ENCODE measurements at regions not wholly inside any gene's neighbourhood (a gene's known extent, or its start where the extent isn't known, plus 50 kb on each side); places are given as distances from the start of the nearest gene placed in this dataset.
"Not testable (repeated sequence)": the region's sequence is repeated elsewhere in the genome, so short reads cannot be mapped to it uniquely, and the experiment has no call there.

- Histone ChIP-seq H3K9me3 (ENCODE audit: control insufficient read depth, low read depth, low read length) (no peaks in the 10 kb centered on the region), H3K36me3 (ENCODE audit: control insufficient read depth, low read depth, low read length) (no peaks in the 10 kb centered on the region), H3K27ac (ENCODE audit: low read length) (no peak overlapping the region), H3K9ac (ENCODE audit: low read length) (no peak overlapping the region), H3K4me1 (ENCODE audit: control insufficient read depth, low read depth, low read length) (no peaks in the 10 kb centered on the region), H3K27me3 (ENCODE audit: control insufficient read depth, insufficient read depth, low read length) (no peaks in the 10 kb centered on the region), H3K4me3 (ENCODE audit: low read length) (no peak overlapping the region)
Observed at GRCh38 chr16:26840691-26841090, 226.0 kb upstream of the C16orf82 start.

GRCh38 chr16:26856271-26856670 is 210.5 kb upstream of the C16orf82 start:
- no peaks in the 10 kb centered on the region for H3K36me3 ChIP-seq (ENCODE audit: control insufficient read depth, low read depth, low read length)
- H3K4me1 ChIP-seq (ENCODE audit: control insufficient read depth, low read depth, low read length): no peaks in the 10 kb centered on the region
- no peak overlapping the region for H3K27ac ChIP-seq (ENCODE audit: low read length)
- H3K9me3 ChIP-seq (ENCODE audit: control insufficient read depth, low read depth, low read length): no peaks in the 10 kb centered on the region
- H3K4me3 ChIP-seq (ENCODE audit: low read length): no peak overlapping the region
- H3K27me3 ChIP-seq (ENCODE audit: control insufficient read depth, insufficient read depth, low read length): no peaks in the 10 kb centered on the region
- no peak overlapping the region for H3K9ac ChIP-seq (ENCODE audit: low read length)

- no peak overlapping the region for H3K4me3 ChIP-seq (ENCODE audit: low read length)
- H3K36me3 ChIP-seq (ENCODE audit: control insufficient read depth, low read depth, low read length): no peaks in the 10 kb centered on the region
- H3K27me3 ChIP-seq (ENCODE audit: control insufficient read depth, insufficient read depth, low read length): no peaks in the 10 kb centered on the region
- no peak overlapping the region for H3K9ac ChIP-seq (ENCODE audit: low read length)
- no peaks in the 10 kb centered on the region for H3K9me3 ChIP-seq (ENCODE audit: control insufficient read depth, low read depth, low read length)
- H3K4me1 ChIP-seq (ENCODE audit: control insufficient read depth, low read depth, low read length): no peaks in the 10 kb centered on the region
- no peak overlapping the region for H3K27ac ChIP-seq (ENCODE audit: low read length)
Observed at GRCh38 chr16:26856791-26857190, 209.9 kb upstream of the C16orf82 start.

DNA sequence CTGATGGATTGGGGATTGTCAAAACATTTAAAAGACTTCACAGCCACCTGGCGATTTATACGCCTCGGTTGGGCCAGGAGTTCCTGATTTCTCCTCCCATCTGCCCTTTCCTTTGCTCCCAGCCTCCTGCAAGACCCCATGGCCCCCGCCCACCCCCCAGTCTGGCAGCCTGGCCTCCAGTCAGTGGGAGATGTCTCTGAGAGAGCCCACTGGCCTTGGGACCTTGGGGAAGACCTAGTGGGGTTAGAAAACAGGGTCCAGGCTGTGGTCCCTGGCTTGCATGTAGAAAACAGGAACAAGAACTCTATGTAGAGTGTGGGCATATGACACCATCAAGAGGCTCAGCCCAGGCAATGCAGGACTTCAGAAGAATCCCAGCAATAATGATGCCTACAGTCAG is 209.4 kb upstream of the C16orf82 start:
- Histone ChIP-seq H3K9me3 (ENCODE audit: control insufficient read depth, low read depth, low read length) (no peaks in the 10 kb centered on the region), H3K4me1 (ENCODE audit: control insufficient read depth, low read depth, low read length) (no peaks in the 10 kb centered on the region), H3K4me3 (ENCODE audit: low read length) (no peak overlapping the region), H3K9ac (ENCODE audit: low read length) (no peak overlapping the region), H3K27ac (ENCODE audit: low read length) (no peak overlapping the region), H3K36me3 (ENCODE audit: control insufficient read depth, low read depth, low read length) (no peaks in the 10 kb centered on the region), H3K27me3 (ENCODE audit: control insufficient read depth, insufficient read depth, low read length) (no peaks in the 10 kb centered on the region)

DNA sequence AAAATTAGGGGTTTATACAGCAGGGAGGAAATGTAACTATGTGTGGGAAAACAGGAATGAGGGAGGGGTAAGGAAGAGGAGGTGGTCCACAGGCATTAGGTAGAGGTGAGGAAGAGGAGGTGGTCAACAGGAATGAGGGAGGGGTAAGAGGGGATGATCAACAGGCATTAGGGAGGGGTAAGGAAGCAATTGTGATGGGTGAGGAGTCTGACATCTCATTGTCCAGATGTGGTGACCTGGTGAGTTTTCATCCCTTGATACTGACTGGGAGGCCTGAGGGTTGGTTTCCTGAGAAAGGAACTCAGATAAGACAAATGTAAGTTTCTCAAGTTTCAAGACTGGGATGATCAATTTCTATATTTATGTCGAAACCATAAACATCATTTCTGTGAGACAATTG is 206.2 kb upstream of the C16orf82 start:
- H3K27me3 ChIP-seq (ENCODE audit: control insufficient read depth, insufficient read depth, low read length): no peaks in the 10 kb centered on the region
- no peaks in the 10 kb centered on the region for H3K4me1 ChIP-seq (ENCODE audit: control insufficient read depth, low read depth, low read length)
- no peaks in the 10 kb centered on the region for H3K36me3 ChIP-seq (ENCODE audit: control insufficient read depth, low read depth, low read length)
- no peak overlapping the region for H3K27ac ChIP-seq (ENCODE audit: low read length)
- no peaks in the 10 kb centered on the region for H3K9me3 ChIP-seq (ENCODE audit: control insufficient read depth, low read depth, low read length)
- no peak overlapping the region for H3K9ac ChIP-seq (ENCODE audit: low read length)
- no peak overlapping the region for H3K4me3 ChIP-seq (ENCODE audit: low read length)

DNA sequence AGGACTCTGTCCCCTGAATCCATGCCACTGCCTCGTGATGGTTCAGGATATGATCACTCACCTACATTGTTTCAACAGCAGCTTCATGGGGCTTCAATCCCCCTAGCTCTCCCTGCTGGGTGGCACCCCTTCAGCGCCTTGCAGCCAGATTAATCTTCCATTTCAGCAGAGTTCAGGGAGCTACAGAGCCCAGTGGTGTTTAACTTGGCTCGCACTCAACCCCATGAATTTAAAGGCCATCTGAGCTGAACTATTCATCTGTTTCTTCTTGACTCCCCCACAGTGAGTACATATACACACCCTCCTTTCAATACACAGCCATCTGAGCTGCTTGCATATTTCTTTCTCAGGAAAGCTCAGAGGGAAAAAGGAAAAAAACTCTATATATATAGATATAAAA is 202.8 kb upstream of the C16orf82 start:
- no peaks in the 10 kb centered on the region for H3K9me3 ChIP-seq (ENCODE audit: control insufficient read depth, low read depth, low read length)
- no peak overlapping the region for H3K4me3 ChIP-seq (ENCODE audit: low read length)
- H3K27ac ChIP-seq (ENCODE audit: low read length): no peak overlapping the region
- H3K36me3 ChIP-seq (ENCODE audit: control insufficient read depth, low read depth, low read length): no peaks in the 10 kb centered on the region
- H3K9ac ChIP-seq (ENCODE audit: low read length): no peak overlapping the region
- no peaks in the 10 kb centered on the region for H3K4me1 ChIP-seq (ENCODE audit: control insufficient read depth, low read depth, low read length)
- no peaks in the 10 kb centered on the region for H3K27me3 ChIP-seq (ENCODE audit: control insufficient read depth, insufficient read depth, low read length)

DNA sequence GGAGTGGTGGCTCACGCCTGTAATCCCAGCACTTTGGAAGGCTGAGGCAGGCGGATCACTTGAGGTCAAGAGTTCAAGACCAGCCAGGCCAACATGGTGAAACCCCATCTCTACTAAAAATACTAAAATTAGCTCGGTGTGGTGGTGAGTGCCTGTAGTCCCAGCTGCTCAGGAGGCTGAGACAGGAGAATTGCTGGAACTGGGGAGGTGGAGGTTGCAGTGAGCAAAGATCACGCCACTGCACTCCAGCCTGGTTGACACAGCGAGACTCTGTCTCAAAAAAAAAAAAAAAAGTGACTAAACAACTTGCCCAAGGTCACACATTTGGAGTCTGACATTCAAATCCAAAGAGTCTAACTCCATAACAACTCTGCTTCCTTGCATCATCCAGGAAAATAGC is 192.4 kb upstream of the C16orf82 start:
- not testable (repeated sequence) for H3K9ac ChIP-seq (ENCODE audit: low read length); H3K36me3 ChIP-seq (ENCODE audit: control insufficient read depth, low read depth, low read length); H3K9me3 ChIP-seq (ENCODE audit: control insufficient read depth, low read depth, low read length); H3K4me1 ChIP-seq (ENCODE audit: control insufficient read depth, low read depth, low read length); H3K27me3 ChIP-seq (ENCODE audit: control insufficient read depth, insufficient read depth, low read length); H3K4me3 ChIP-seq (ENCODE audit: low read length); H3K27ac ChIP-seq (ENCODE audit: low read length)

DNA sequence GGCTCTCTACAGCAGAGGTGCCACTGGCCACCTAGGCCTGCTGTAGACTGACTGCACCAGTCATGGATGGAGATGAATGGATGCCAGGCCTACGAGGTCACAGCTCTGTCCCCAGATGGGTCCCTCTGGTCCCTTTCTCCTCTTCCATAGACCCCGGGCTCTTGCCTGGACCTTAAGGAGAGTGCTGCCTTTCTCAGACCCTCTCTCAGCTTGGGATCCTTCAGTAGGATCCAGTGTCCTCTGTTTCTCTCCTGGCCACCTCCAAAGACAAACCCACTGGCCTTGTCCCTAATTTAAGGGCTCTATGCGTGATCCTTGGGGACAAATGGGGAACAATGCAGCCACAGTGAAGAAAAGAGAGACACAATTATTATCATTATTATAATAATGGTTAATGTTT is 189.3 kb upstream of the C16orf82 start:
- Histone ChIP-seq H3K4me3 (ENCODE audit: low read length) (no peak overlapping the region), H3K27ac (ENCODE audit: low read length) (no peak overlapping the region), H3K9ac (ENCODE audit: low read length) (no peak overlapping the region), H3K9me3 (ENCODE audit: control insufficient read depth, low read depth, low read length) (no peaks in the 10 kb centered on the region), H3K27me3 (ENCODE audit: control insufficient read depth, insufficient read depth, low read length) (no peaks in the 10 kb centered on the region), H3K36me3 (ENCODE audit: control insufficient read depth, low read depth, low read length) (no peaks in the 10 kb centered on the region), H3K4me1 (ENCODE audit: control insufficient read depth, low read depth, low read length) (no peaks in the 10 kb centered on the region)

GRCh38 chr16:26885674-26886073 is 181.1 kb upstream of the C16orf82 start:
- Histone ChIP-seq H3K9ac (ENCODE audit: low read length) (no peak overlapping the region), H3K27me3 (ENCODE audit: control insufficient read depth, insufficient read depth, low read length) (no peaks in the 10 kb centered on the region), H3K27ac (ENCODE audit: low read length) (no peak overlapping the region), H3K4me3 (ENCODE audit: low read length) (no peak overlapping the region), H3K9me3 (ENCODE audit: control insufficient read depth, low read depth, low read length) (peaks cover 4% of the 10 kb centered on the region), H3K36me3 (ENCODE audit: control insufficient read depth, low read depth, low read length) (no peaks in the 10 kb centered on the region), H3K4me1 (ENCODE audit: control insufficient read depth, low read depth, low read length) (no peaks in the 10 kb centered on the region)

GRCh38 chr16:26889740-26890139 is 177.0 kb upstream of the C16orf82 start:
- Histone ChIP-seq H3K4me3 (ENCODE audit: low read length) (no peak overlapping the region), H3K36me3 (ENCODE audit: control insufficient read depth, low read depth, low read length) (no peaks in the 10 kb centered on the region), H3K4me1 (ENCODE audit: control insufficient read depth, low read depth, low read length) (no peaks in the 10 kb centered on the region), H3K9ac (ENCODE audit: low read length) (no peak overlapping the region), H3K27me3 (ENCODE audit: control insufficient read depth, insufficient read depth, low read length) (no peaks in the 10 kb centered on the region), H3K27ac (ENCODE audit: low read length) (no peak overlapping the region), H3K9me3 (ENCODE audit: control insufficient read depth, low read depth, low read length) (peaks cover 4% of the 10 kb centered on the region)

GRCh38 chr16:26898200-26898599 is 168.5 kb upstream of the C16orf82 start:
- Histone ChIP-seq H3K27me3 (ENCODE audit: control insufficient read depth, insufficient read depth, low read length) (no peaks in the 10 kb centered on the region), H3K4me3 (ENCODE audit: low read length) (no peak overlapping the region), H3K27ac (ENCODE audit: low read length) (no peak overlapping the region), H3K9ac (ENCODE audit: low read length) (no peak overlapping the region), H3K36me3 (ENCODE audit: control insufficient read depth, low read depth, low read length) (no peaks in the 10 kb centered on the region), H3K4me1 (ENCODE audit: control insufficient read depth, low read depth, low read length) (no peaks in the 10 kb centered on the region), H3K9me3 (ENCODE audit: control insufficient read depth, low read depth, low read length) (no peaks in the 10 kb centered on the region)

GRCh38 chr16:26901196-26901861 is 165.4 kb upstream of the C16orf82 start:
- no peak overlapping the region for H3K9ac ChIP-seq (ENCODE audit: low read length)
- no peaks in the 10 kb centered on the region for H3K9me3 ChIP-seq (ENCODE audit: control insufficient read depth, low read depth, low read length)
- no peaks in the 10 kb centered on the region for H3K4me1 ChIP-seq (ENCODE audit: control insufficient read depth, low read depth, low read length)
- no peak overlapping the region for H3K27ac ChIP-seq (ENCODE audit: low read length)
- no peaks in the 10 kb centered on the region for H3K36me3 ChIP-seq (ENCODE audit: control insufficient read depth, low read depth, low read length)
- H3K27me3 ChIP-seq (ENCODE audit: control insufficient read depth, insufficient read depth, low read length): no peaks in the 10 kb centered on the region
- no peak overlapping the region for H3K4me3 ChIP-seq (ENCODE audit: low read length)
